ENCODE measurements at regions not wholly inside any gene's neighbourhood (a gene's known extent, or its start where the extent isn't known, plus 50 kb on each side); places are given as distances from the start of the nearest gene placed in this dataset.
A peak's percentile ranks its signal among the peaks of the same experiment; 100 is the strongest.

GRCh38 chr10:60465801-60466200, 76.1 kb upstream of the ANK3 start:
- DNase-seq = peak; percentile 32

- no peak for DNase-seq
These were observed 75.0 kb upstream of the ANK3 start for GRCh38 chr10:60464659-60465058.

- DNase-seq = peak; percentile 58
These were observed 74.1 kb upstream of the ANK3 start for GRCh38 chr10:60463746-60464145.

DNA sequence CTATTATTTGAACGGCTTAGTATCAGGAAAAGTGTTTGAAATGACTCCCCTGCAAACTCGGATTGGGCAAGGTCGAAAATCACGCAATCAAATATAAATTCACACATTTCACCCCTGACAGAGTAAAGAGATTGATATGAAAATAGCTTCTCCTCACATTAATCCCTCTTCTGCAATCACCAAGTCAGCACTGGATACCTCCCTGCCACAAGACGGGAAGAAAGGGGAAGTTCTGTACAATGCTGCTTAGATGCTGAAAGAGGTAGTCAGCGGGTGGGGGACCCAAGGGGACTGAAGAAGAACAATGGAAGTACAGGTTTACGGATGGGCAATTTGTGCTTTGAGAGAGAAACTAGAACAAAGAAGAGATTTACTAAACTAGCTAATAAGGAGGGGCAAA, 72.0 kb upstream of the ANK3 start:
- DNase-seq = no peak

DNA sequence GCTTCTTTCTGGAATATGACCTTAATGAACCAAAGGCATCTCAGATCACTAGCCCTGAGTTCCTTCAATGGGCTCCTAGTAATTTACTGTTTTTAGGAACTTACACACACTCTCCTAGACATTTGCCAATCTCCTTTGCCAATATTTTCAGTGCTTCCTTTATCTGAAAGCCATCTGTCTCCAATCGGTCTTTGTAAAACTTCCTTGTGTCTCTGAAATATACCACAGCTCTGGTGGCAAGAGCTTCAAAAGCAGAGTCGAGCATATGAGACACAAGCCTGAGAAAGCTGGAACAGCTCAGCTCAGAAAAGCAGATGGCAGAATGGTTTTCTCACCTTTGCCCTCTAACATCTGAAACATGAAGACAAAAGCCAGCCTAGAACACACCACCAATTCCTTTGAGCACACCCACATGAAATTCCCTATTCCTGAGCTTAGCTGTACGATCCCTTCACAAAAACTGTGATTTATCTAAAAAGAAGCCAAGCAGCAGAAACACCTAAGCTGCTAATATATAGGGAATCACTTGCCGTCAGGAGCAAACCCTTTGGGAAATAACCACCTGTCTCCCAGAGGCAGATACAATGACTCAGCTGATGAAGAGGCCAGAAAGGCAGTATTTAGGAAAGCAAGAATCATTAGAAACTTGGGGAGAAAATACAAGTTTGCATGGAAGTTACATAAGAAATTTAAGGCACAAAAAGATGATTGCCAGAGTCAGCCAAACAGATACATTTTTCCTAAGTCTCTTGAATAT, 70.2 kb upstream of the ANK3 start:
- DNase-seq = no peak

DNA sequence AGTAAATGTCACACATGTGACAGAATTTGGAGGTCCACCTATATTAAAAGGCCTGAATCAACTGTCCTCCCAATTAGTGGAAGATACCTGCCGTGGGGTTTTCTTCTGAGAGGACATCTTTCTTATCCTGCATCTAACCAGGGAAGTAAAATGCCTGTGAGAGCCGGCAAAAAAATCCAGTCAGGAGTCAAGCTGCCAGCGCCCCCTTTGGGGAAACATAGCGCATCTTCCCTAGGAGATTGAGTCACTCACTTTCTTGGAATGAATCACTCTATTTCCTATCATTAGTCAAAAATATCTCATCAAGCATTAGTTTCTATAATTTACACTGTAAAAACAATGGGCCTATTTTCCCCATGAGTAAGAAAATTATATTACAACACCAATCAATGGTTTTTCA, 66.4 kb upstream of the ANK3 start:
- DNase-seq = peak; percentile 30

DNA sequence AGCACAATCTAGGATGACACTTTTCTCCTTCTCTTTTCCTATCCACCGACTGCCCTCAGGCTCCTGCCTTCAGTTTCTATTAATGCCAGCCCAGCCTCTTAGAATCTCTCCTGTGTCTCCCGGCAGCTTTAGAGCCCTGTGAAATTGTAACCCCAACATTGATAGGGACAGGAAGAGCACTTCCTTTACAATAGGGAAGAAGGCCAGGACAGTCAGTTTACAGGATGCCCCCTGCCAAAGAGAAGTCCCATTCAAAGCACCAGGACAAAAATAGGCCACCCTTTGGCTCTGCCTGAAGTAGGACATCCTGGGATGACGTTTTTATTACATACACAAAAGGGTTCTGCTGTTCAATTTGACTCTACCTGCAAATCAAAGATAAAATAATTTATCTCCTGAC, 64.7 kb upstream of the ANK3 start:
- DNase-seq = no peak

GRCh38 chr10:60453036-60453435, 63.4 kb upstream of the ANK3 start:
- DNase-seq = no peak

DNA sequence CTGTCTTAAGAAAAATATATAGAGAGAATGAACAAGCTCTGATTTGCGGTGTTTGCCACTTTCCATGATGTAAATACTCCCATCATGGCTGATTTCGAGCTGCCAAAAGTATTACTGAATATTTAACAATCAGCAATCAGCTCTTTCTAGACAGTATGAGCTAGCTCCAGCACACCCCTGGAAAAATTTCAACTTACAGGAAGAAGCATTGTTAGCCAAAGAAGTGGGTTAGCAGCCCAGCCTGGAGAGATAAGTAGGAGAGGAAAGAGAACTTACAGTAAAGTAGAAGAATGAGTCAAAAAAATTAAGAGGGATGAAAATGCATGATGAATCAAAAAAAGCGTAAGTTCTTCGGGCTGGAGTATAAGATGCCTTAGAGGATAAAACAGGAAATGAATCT, 60.6 kb upstream of the ANK3 start:
- DNase-seq = no peak

DNA sequence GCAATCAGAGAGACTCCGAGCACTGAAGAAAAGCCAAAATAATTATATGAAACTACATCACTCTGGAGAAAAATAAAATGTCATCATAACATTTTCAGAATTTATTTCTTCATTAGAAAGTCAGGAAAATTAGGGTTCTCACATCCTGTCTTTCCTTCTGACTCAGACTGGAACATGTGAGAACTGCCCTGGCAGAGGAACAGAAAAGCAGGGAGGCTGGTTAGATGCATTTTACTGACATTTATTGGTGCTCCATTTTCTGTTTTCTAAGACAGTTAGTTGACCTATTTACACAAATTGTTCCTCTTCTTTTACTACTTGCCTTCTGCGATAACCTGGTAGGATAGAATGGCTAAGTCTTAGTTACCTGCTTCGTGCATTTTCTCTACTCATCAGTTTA, 58.6 kb upstream of the ANK3 start:
- no peak for DNase-seq

DNA sequence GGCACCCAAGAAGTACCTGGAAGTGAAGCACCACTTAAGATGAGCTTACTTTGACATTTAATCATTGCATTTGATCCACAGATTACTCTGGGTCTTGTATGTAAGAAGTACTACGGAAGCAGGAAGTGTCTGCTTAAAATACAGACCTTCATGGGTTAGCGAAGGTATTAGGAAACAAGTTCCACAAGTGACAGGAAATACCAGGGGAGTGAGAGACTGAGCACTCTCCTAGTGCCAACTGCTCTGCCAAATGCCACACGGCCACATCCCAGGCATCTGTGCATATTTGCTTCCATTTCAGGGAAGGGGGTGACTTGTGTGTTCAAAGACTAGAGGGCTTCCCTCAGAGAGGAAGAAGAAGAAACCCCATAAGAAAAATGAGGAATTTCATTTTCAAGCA, 57.2 kb upstream of the ANK3 start:
- peak; percentile 44 for DNase-seq

DNA sequence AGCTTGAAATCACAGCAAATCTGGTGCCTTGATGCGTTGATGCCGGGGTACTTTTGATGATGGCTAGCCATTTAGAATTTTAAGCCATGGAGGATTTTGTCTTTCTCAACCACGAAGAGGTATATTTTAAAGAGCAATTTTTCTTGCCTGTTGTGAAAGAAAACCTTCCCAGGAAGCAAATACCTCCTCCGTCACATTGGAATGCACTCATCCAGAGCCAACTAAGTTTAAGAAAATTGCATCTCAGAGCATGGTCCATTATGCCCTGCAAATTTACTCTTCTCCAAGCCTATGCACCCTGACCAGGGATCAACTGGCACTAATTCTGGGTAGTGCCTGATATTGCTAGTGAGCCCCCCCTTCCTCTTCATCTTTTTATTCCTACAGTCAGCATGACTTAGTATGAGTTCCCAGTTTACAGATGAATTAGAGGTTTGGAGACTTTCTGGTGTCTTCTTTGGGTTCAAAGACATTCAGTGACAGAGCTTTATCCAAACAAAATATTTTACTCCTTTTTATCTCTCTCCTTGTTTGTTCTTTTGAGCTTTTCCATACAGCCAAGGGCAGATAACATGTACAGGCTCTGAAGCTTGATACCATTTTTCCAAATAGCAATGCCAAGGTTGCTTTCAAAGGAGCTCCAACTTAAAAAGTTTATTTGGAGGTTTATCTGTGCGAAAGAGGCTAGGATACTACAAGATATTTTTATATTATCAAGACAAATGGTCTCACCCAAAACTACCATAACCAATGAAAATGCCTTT, 56.6 kb upstream of the ANK3 start:
- DNase-seq = no peak

- DNase-seq = peak; percentile 60
These were observed 54.9 kb upstream of the ANK3 start for GRCh38 chr10:60444494-60445064.

- no peak for DNase-seq
These were observed 53.7 kb upstream of the ANK3 start for GRCh38 chr10:60443346-60443745.

GRCh38 chr10:60441515-60441914, 51.8 kb upstream of the ANK3 start:
- no peak for DNase-seq

GRCh38 chr10:60439641-60440040, 50.0 kb upstream of the ANK3 start:
- no peak for DNase-seq
